HG03196 (cell line): ENCODE measurements at regions not wholly inside any gene's neighbourhood (a gene's known extent, or its start where the extent isn't known, plus 50 kb on each side); places are given as distances from the start of the nearest gene placed in this dataset.

ENCODE experiments used
- ATAC-seq: cut with Tn5 transposase; IDR thresholded peaks from one replicate; pipeline ENCODE4 v1.9.1; 2021; ENCODE audit not compliant: unreplicated experiment

- no peak for ATAC-seq
These were observed 391.5 kb upstream of the DACH1 start for GRCh38 chr13:72258340-72258981.

- ATAC-seq: no peak
These were observed 388.9 kb upstream of the DACH1 start for GRCh38 chr13:72255908-72256307.

GRCh38 chr13:72253754-72254153, 386.8 kb upstream of the DACH1 start:
- ATAC-seq: no peak

- no peak for ATAC-seq
These were observed 379.4 kb upstream of the DACH1 start for GRCh38 chr13:72246396-72246795.

GRCh38 chr13:72244788-72245187, 377.8 kb upstream of the DACH1 start:
- ATAC-seq: no peak

- no peak for ATAC-seq
These were observed 363.1 kb upstream of the DACH1 start for GRCh38 chr13:72230131-72230530.

GRCh38 chr13:72229067-72229466, 362.1 kb upstream of the DACH1 start:
- no peak for ATAC-seq

GRCh38 chr13:72221276-72221962, 354.4 kb upstream of the DACH1 start:
- peak; percentile 59 for ATAC-seq

GRCh38 chr13:72218966-72219365, 352.0 kb upstream of the DACH1 start:
- no peak for ATAC-seq

- no peak for ATAC-seq
These were observed 350.1 kb upstream of the DACH1 start for GRCh38 chr13:72217142-72217541.

GRCh38 chr13:72208112-72208645, 341.2 kb upstream of the DACH1 start:
- no peak for ATAC-seq

GRCh38 chr13:72205773-72206172, 338.8 kb upstream of the DACH1 start:
- no peak for ATAC-seq

GRCh38 chr13:72204291-72204690, 337.3 kb upstream of the DACH1 start:
- ATAC-seq: no peak

GRCh38 chr13:72201726-72202125, 334.7 kb upstream of the DACH1 start:
- no peak for ATAC-seq

- ATAC-seq: no peak
These were observed 332.6 kb upstream of the DACH1 start for GRCh38 chr13:72199640-72200039.

GRCh38 chr13:72198967-72199560, 332.1 kb upstream of the DACH1 start:
- ATAC-seq: no peak

- no peak for ATAC-seq
These were observed 331.0 kb upstream of the DACH1 start for GRCh38 chr13:72198042-72198441.

- no peak for ATAC-seq
These were observed 328.2 kb upstream of the DACH1 start for GRCh38 chr13:72195044-72195704.

GRCh38 chr13:72194523-72194922, 327.5 kb upstream of the DACH1 start:
- ATAC-seq: no peak

GRCh38 chr13:72186730-72187422, 319.9 kb upstream of the DACH1 start:
- ATAC-seq: no peak

GRCh38 chr13:72185776-72186175, 318.8 kb upstream of the DACH1 start:
- ATAC-seq: no peak
